ENCODE measurements at regions not wholly inside any gene's neighbourhood (a gene's known extent, or its start where the extent isn't known, plus 50 kb on each side); places are given as distances from the start of the nearest gene placed in this dataset.

- no peak overlapping the region for H2AFZ ChIP-seq (ENCODE audit: low read length)
- DNase-seq (ENCODE audit: low read depth in 1 of 2, low spot score in 2 of 2) (no peak), FAIRE-seq (no peak)
- no peak overlapping the region for H3K4ac ChIP-seq (replicated peaks; ENCODE audit: insufficient read length, low read depth, low read length)
- no peaks in the 10 kb centered on the region for H3K79me2 ChIP-seq (ENCODE audit: control insufficient read depth in 1 of 2, insufficient read depth in 2 of 2, low read length in 2 of 2)
- no peak overlapping the region for H3K4me3 ChIP-seq (ENCODE audit: extremely low read depth in 1 of 4, insufficient read depth in 2 of 4, low read depth in 3 of 4, low read length in 4 of 4)
- no peak overlapping the region for H3K4me2 ChIP-seq (ENCODE audit: insufficient read depth in 1 of 2, low read depth in 2 of 2, low read length in 2 of 2)
- H2BK20ac ChIP-seq (ENCODE audit: low read length) = no peak overlapping the region
- no peak overlapping the region for H3K14ac ChIP-seq (ENCODE audit: insufficient read length)
- no peaks in the 10 kb centered on the region for H3K23me2 ChIP-seq (ENCODE audit: low read depth, low read length)
- no peaks in the 10 kb centered on the region for H4K20me1 ChIP-seq (replicated peaks in 1 of 2; ENCODE audit: control insufficient read depth in 1 of 2, insufficient read depth in 2 of 2, low read length in 2 of 2)
- no peak overlapping the region for H2BK120ac ChIP-seq (replicated peaks; ENCODE audit: low read depth, low read length)
- no peak overlapping the region for H2BK15ac ChIP-seq (ENCODE audit: low read length)
- TF ChIP-seq TAF7 (optimal IDR thresholded peaks at IDR 0.05; ENCODE audit: borderline replicate concordance, low read depth, low read length) (no peak), GABPA (IDR thresholded peaks at IDR 0.05; ENCODE audit: borderline replicate concordance, insufficient read depth, low read length) (no peak), NRF1 (IDR thresholded peaks at IDR 0.05; ENCODE audit: low read depth, low read length) (no peak), POU5F1 (IDR thresholded peaks at IDR 0.05; ENCODE audit: low read depth, low read length) (no peak), MAFK (IDR thresholded peaks at IDR 0.05; ENCODE audit: low read depth, low read length) (no peak), CHD2 (IDR thresholded peaks at IDR 0.05; ENCODE audit: low read length) (no peak), KDM5A (IDR thresholded peaks at IDR 0.05; ENCODE audit: low read length) (no peak), SP2 (IDR thresholded peaks at IDR 0.05; ENCODE audit: low read length) (no peak), RAD21 (IDR thresholded peaks at IDR 0.05 in 1 of 2, conservative IDR thresholded peaks at IDR 0.05 in 1 of 2; ENCODE audit: low read depth in 2 of 2, low read length in 2 of 2) (no peak), CHD1 (IDR thresholded peaks at IDR 0.05; ENCODE audit: low read depth, low read length) (no peak), CEBPB (IDR thresholded peaks at IDR 0.05; ENCODE audit: low read depth, low read length) (no peak)
- POLR2A ChIA-PET (ENCODE audit: partially characterized antibody) = no interaction called here
- H3K56ac ChIP-seq (replicated peaks; ENCODE audit: insufficient read length, low read depth, low read length) = no peak overlapping the region
- peaks cover 0 to 7% of the 10 kb centered on the region in 2 experiments; a peak in 1 of 4 replicates for H3K9me3 ChIP-seq (ENCODE audit: insufficient read depth in 2 of 2, low read depth in 1 of 2, low read length in 1 of 2)
- no peaks in the 10 kb centered on the region for H3K36me3 ChIP-seq (ENCODE audit: control insufficient read depth in 2 of 4, insufficient read depth in 4 of 4, low read length in 3 of 4)
- no peak overlapping the region for H3K23ac ChIP-seq (ENCODE audit: insufficient read length)
- no peak overlapping the region for H2BK5ac ChIP-seq (ENCODE audit: low read depth, low read length)
- H2BK12ac ChIP-seq (ENCODE audit: low read depth, low read length) = no peak overlapping the region
- H4K91ac ChIP-seq (replicated peaks; ENCODE audit: insufficient read length, low read length) = no peak overlapping the region
- 91% methylated on average over 6 of the region's 6 CpGs; no CpG with 5 or more reads in 1 of the 2 experiments for whole genome bisulfite sequencing, 2 experiments (ENCODE audit: extremely low coverage in 1 of 2, insufficient coverage in 1 of 2, insufficient read length in 1 of 2, insufficient replicate concordance in 2 of 2, low coverage in 1 of 2, low lambda C conversion rate in 2 of 2, missing lambda C conversion rate in 1 of 2)
- H3K9ac ChIP-seq (replicated peaks in 1 of 4; ENCODE audit: extremely low read depth in 1 of 4, low read depth in 3 of 4, low read length in 3 of 4) = no peak overlapping the region
- no peak overlapping the region for H3K18ac ChIP-seq (ENCODE audit: extremely low read depth, low read length)
- H4K5ac ChIP-seq (ENCODE audit: insufficient read length, low read depth, low read length) = no peak overlapping the region
- H3K4me1 ChIP-seq (replicated peaks in 1 of 4; ENCODE audit: control insufficient read depth in 3 of 4, insufficient read depth in 4 of 4, low read length in 3 of 4) = peaks cover 0 to 5% (median under 1%) of the 10 kb centered on the region in 4 experiments; a peak in 2 of 7 replicates
- no peak overlapping the region for H3K27ac ChIP-seq (ENCODE audit: low read depth, low read length)
- no peaks in the 10 kb centered on the region for H3K27me3 ChIP-seq (replicated peaks in 1 of 4; ENCODE audit: control insufficient read depth in 3 of 4, extremely low read depth in 1 of 4, insufficient read depth in 3 of 4, low read length in 3 of 4)
- H4K8ac ChIP-seq (ENCODE audit: extremely low read depth, insufficient read depth, low read length) = no peak overlapping the region
- H3K79me1 ChIP-seq (ENCODE audit: low read depth, low read length) = no peaks in the 10 kb centered on the region
- no peak overlapping the region for H2AK5ac ChIP-seq (ENCODE audit: low read depth, low read length)
- CTCF ChIA-PET (ENCODE audit: partially characterized antibody) = no interaction called here
These were observed 106.8 kb upstream of the FAM78B start for GRCh38 chr1:166273618-166274017.

Data from H1 (cell line).